Naive thymus-derived CD8-positive, alpha-beta T cell (primary cell): ENCODE measurements at regions not wholly inside any gene's neighbourhood (a gene's known extent, or its start where the extent isn't known, plus 50 kb on each side); places are given as distances from the start of the nearest gene placed in this dataset.
A peak's percentile ranks its signal among the peaks of the same experiment; 100 is the strongest.

Source experiments
- ATAC-seq, 2 donors: fragments of 150-1000 bp; cut with Tn5 transposase in 1 of 2; sonication (Bioruptor Pico), chemical (Tn5 transposase) in 1 of 2; 1 replicate in 1 of 2; 2 replicates in 1 of 2; pipeline ENCODE4 v1.10.0; 2021; ENCODE audit warnings: mild to moderate bottlenecking in 2 of 2, moderate library complexity in 2 of 2
- POLR2A ChIA-PET: fragments of 350-600 bp; sonication (Branson Sonifier 250); formaldehyde crosslinking; loops from one replicate; lab custom pipeline; 2021; ENCODE audit warnings: antibody characterized with exemption; lab: Charles Lee
- DNase-seq, 10 donors: peaks; one replicate each; pipeline versions ENCODE4 v3.0.0 to v3.0.0-alpha.2; 2020 to 2022
- H3K27ac Mint-ChIP-seq, 10 donors: one replicate each; pipeline ENCODE4 v1.8.0; 2020 to 2022; ENCODE audit warnings: mild to moderate bottlenecking in 10 of 10, mixed read lengths in 10 of 10, moderate library complexity in 4 of 10, inconsistent platforms in 1 of 10
- H3K27me3 Mint-ChIP-seq, 5 donors: one replicate each; pipeline ENCODE4 v1.8.0; 2021 to 2022; ENCODE audit warnings: mixed read lengths in 5 of 5
- H3K36me3 Mint-ChIP-seq, 3 donors: one replicate each; pipeline ENCODE4 v1.8.0; 2020 to 2022; ENCODE audit warnings: mixed read lengths in 3 of 3, mild to moderate bottlenecking in 2 of 3, inconsistent platforms in 1 of 3
- H3K4me1 Mint-ChIP-seq, 4 donors: one replicate each; pipeline ENCODE4 v1.8.0; 2021 to 2022; ENCODE audit warnings: mixed read lengths in 4 of 4
- H3K4me3 Mint-ChIP-seq, 10 donors: one replicate each; pipeline ENCODE4 v1.8.0; 2020 to 2022; ENCODE audit warnings: mild to moderate bottlenecking in 10 of 10, mixed read lengths in 10 of 10, moderate library complexity in 6 of 10, inconsistent platforms in 1 of 10
- H3K9me3 Mint-ChIP-seq, 9 donors: one replicate each; pipeline ENCODE4 v1.8.0; 2020 to 2022; ENCODE audit warnings: mixed read lengths in 9 of 9, mild to moderate bottlenecking in 3 of 9, inconsistent platforms in 1 of 9, moderate library complexity in 1 of 9

DNA sequence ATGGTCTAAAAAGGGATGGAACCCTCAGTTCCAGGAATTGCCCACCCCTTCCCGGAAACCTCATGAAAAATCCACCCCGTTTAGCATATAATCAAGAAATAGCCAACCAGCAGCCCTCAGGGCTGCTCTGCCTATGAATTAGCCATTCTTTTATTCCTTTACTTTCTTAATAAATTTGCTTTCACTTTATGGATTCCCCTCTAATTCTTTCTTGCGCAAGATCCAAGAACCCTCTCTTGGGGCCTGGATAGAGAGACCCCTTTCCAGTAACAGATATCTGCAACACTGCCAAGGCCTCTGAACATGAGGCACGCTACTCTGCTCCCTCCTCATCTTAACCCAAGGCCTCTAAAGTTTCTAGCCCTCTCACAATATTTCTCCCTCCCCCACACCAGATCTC lies 58.9 kb upstream of the POU2F1 start:
- POLR2A ChIA-PET = no interaction called here
- no peak overlapping the region for H3K4me3 Mint-ChIP-seq
- no peak for ATAC-seq
- peaks cover 0 to 1% (median 0%) of the 10 kb centered on the region in 9 donors for H3K9me3 Mint-ChIP-seq
- peaks cover 6 to 35% (median 18%) of the 10 kb centered on the region in 5 donors for H3K27me3 Mint-ChIP-seq
- peaks cover 0 to 2% (median 0%) of the 10 kb centered on the region in 3 donors for H3K36me3 Mint-ChIP-seq
- DNase-seq = no peak
- no peak overlapping the region for H3K27ac Mint-ChIP-seq
- H3K4me1 Mint-ChIP-seq = peaks cover 4 to 20% (median 14%) of the 10 kb centered on the region in 4 donors

DNA sequence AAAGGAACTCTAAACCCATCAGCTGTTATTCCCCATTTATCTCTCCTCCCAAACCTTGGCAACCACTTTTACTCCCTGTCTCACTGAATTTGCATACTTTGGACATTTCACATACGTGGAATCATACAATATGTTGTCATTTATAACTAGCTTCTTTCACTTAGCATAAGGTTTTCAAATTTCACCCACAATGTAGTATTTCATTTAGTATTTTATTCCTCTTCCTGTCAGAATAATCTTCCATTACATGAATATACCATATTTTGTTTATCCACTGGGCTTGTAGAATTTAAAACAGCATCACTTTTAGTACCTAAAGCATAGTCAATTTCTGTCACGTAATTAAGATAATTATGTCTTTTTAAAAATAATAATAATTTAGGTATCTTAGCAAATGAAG lies 55.5 kb upstream of the POU2F1 start:
- Mint-ChIP-seq H3K4me1 (peaks cover 4 to 20% (median 14%) of the 10 kb centered on the region in 4 donors), H3K27me3 (peaks cover 5 to 30% (median 21%) of the 10 kb centered on the region in 5 donors), H3K36me3 (peaks cover 0 to 8% (median 4%) of the 10 kb centered on the region in 3 donors), H3K27ac (no peak overlapping the region), H3K9me3 (peaks cover 0 to 10% (median 0%) of the 10 kb centered on the region in 9 donors), H3K4me3 (no peak overlapping the region)
- POLR2A ChIA-PET = no interaction called here
- DNase-seq (no peak), ATAC-seq (no peak)

DNA sequence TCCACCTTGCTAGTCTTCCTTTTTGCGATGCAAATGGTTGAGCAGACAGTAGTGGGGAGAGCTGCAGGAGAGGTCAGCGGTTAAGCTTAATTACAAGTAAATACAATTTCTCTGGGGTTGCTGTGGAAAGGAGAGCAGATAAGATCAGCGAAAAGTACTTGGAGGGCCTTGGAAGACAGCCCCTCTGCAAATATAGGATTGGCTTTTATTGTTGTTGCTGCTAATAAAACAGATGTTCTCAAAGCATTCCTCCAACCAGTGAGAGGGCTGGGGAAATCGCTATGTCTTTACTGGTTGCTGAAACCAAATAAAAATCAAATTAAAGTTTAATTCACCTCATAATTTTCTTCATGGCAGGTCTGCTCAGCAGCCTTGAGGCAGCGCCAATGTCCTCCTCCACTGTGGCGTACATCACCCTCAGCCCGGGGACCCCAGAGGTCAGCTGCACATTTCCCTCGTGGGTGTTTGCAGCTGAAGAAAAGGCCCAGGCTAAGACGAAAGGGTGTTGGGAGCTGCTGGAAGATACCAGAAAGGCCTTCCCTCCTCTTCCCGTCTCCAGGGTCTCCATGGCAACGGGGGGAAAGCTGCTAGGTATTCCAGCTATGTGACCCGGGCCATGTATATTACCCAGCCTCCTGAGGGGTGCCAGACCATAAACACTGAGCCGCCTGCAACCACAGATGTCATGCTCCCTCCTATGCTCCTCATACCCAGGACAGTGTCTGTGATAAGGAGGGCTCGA lies 54.6 kb upstream of the POU2F1 start:
- no peak for ATAC-seq
- peaks cover 0 to 10% (median 0%) of the 10 kb centered on the region in 9 donors for H3K9me3 Mint-ChIP-seq
- H3K4me3 Mint-ChIP-seq = no peak overlapping the region
- H3K36me3 Mint-ChIP-seq = peaks cover 0 to 8% (median 4%) of the 10 kb centered on the region in 3 donors
- DNase-seq = no peak
- POLR2A ChIA-PET = no interaction called here
- no peak overlapping the region for H3K27ac Mint-ChIP-seq
- H3K4me1 Mint-ChIP-seq = peaks cover 4 to 20% (median 14%) of the 10 kb centered on the region in 4 donors
- peaks cover 7 to 30% (median 25%) of the 10 kb centered on the region in 5 donors for H3K27me3 Mint-ChIP-seq

DNA sequence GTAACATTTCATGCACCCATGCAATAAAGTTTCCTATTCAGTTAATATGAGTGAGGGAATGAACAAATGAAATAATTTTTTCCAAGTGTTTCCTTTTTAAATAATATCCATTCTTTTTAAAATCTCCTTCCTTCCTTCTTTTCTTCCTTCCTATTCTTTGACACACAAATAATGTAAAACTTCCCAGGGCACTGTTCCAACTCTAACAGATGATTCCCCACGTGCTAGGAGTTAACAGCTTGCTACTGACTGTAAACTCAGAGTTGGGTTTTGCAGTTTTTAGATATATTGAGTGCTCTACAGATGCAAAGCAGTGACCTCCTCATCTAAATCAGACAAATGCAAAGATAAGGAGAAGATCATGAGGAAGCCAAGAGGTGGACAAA lies 54.0 kb upstream of the POU2F1 start:
- Mint-ChIP-seq H3K4me3 (no peak overlapping the region), H3K9me3 (peaks cover 0 to 10% (median 0%) of the 10 kb centered on the region in 9 donors), H3K27ac (no peak overlapping the region), H3K36me3 (peaks cover 0 to 8% (median 4%) of the 10 kb centered on the region in 3 donors), H3K4me1 (peaks cover 4 to 20% (median 14%) of the 10 kb centered on the region in 4 donors), H3K27me3 (peaks cover 7 to 30% (median 22%) of the 10 kb centered on the region in 5 donors)
- POLR2A ChIA-PET = no interaction called here
- ATAC-seq (no peak), DNase-seq (no peak)

DNA sequence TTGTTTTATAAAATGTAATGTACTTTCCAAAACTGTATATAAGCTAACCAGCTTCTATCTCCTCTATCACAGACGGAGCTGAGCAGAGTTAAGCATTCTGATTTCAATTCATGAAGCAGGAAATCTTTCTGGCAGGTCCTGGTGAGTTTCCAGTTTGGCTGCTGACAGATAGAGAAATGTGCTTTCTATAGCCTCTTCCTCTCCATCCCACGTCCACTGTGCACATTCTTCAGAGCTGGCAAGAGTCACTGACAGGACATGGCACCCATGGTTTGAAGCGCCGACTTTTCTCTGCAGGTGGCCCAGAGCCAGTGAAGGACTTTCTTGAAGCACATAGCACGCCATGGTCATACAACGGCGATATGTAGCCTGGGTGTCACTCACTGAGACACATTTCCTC lies 52.3 kb upstream of the POU2F1 start:
- Mint-ChIP-seq H3K9me3 (peaks cover 0 to 10% (median 0%) of the 10 kb centered on the region in 9 donors), H3K4me3 (no peak overlapping the region), H3K4me1 (peaks cover 2 to 13% (median 5%) of the 10 kb centered on the region in 4 donors), H3K36me3 (peaks cover 0 to 8% (median 4%) of the 10 kb centered on the region in 3 donors), H3K27me3 (peaks cover 12 to 34% (median 24%) of the 10 kb centered on the region in 5 donors), H3K27ac (no peak overlapping the region)
- DNase-seq = no peak
- ATAC-seq = no peak
- POLR2A ChIA-PET = no interaction called here

DNA sequence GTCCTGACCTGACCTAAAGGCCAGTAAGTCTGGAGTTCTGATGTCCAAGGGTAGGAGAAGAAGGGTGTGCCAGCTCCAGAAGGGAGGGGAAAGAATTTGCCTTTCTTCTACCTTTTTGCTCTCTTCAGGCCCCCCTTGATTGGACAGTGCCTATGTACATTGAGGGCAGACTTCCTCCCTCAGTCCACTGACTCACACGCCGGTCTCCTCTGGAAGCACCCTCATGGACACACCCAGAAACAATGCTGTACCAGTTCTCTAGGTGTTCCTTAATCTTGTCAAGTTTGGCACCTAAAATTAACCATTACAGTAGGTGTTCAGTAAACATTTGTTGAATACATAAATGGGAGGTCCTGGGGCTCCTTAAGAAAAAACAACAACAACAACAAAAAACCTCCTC lies 51.0 kb upstream of the POU2F1 start:
- Mint-ChIP-seq H3K4me1 (peaks cover 0 to under 1% (median 0%) of the 10 kb centered on the region in 4 donors), H3K9me3 (peaks cover 0 to 10% (median 2%) of the 10 kb centered on the region in 9 donors), H3K4me3 (no peak overlapping the region), H3K27me3 (peaks cover 12 to 35% (median 20%) of the 10 kb centered on the region in 5 donors), H3K36me3 (peaks cover 0 to 8% (median 4%) of the 10 kb centered on the region in 3 donors), H3K27ac (peak overlapping the region in 1 of 10 donors; percentile 73)
- POLR2A ChIA-PET = no interaction called here
- DNase-seq (no peak), ATAC-seq (no peak)
